ENCODE measurements at regions not wholly inside any gene's neighbourhood (a gene's known extent, or its start where the extent isn't known, plus 50 kb on each side); places are given as distances from the start of the nearest gene placed in this dataset.

GRCh38 chr19:31604493-31605040, 255.3 kb upstream of the TSHZ3 start:
- no peak overlapping the region for H3K27ac ChIP-seq (ENCODE audit: low read depth, low read length, poor library complexity, severe bottlenecking)
- no peak overlapping the region for H2AFZ ChIP-seq (ENCODE audit: low read length)
- ChIA-PET POLR2A (interaction anchor here (0.5 kb wide), 1 partner anchor 840 kb away, joined by 4 read pairs; no protein-coding TSS in a partner anchor), CTCF (ENCODE audit: unreplicated experiment) (no interaction called here)
- no peak overlapping the region for H3K4me2 ChIP-seq (ENCODE audit: low read length)
- intact Hi-C loops (cut with micrococcal nuclease; ENCODE audit: unreplicated experiment): no loop called here
- H3K4me1 ChIP-seq (ENCODE audit: insufficient read depth, low read length, poor library complexity, severe bottlenecking): no peaks in the 10 kb centered on the region
- H3K79me2 ChIP-seq (ENCODE audit: insufficient read depth, low read depth, low read length): no peaks in the 10 kb centered on the region
- no peaks in the 10 kb centered on the region for H3K9me2 ChIP-seq (ENCODE audit: insufficient read depth, low read length)
- no peak for TF ChIP-seq CTCF (conservative IDR thresholded peaks at IDR 0.05; ENCODE audit: low read length)
- TF ChIP-seq EZH2phosphoT487 (IDR thresholded peaks at IDR 0.05; ENCODE audit: borderline replicate concordance, low read depth, low read length): no peak
- no peak overlapping the region for H3K4me3 ChIP-seq (ENCODE audit: low read depth, low read length, poor library complexity, severe bottlenecking)
- H3K9me3 ChIP-seq (ENCODE audit: low read length): no peaks in the 10 kb centered on the region
- DNase-seq (ENCODE audit: low spot score): no peak
- no TSS peak for BruUV-seq (replicated peaks)
- no peaks in the 10 kb centered on the region for H3K36me3 ChIP-seq (ENCODE audit: insufficient read depth, low read length)
- no peaks in the 10 kb centered on the region for H4K20me1 ChIP-seq (ENCODE audit: insufficient read depth, low read length)

- H3K27ac ChIP-seq (ENCODE audit: low read depth, low read length, poor library complexity, severe bottlenecking): no peak overlapping the region
- H2AFZ ChIP-seq (ENCODE audit: low read length): no peak overlapping the region
- no peaks in the 10 kb centered on the region for H4K20me1 ChIP-seq (ENCODE audit: insufficient read depth, low read length)
- H3K9me2 ChIP-seq (ENCODE audit: insufficient read depth, low read length): no peaks in the 10 kb centered on the region
- H3K79me2 ChIP-seq (ENCODE audit: insufficient read depth, low read depth, low read length): no peaks in the 10 kb centered on the region
- CTCF ChIA-PET (ENCODE audit: unreplicated experiment): no interaction called here
- POLR2A ChIA-PET: no interaction called here
- no peak overlapping the region for H3K4me3 ChIP-seq (ENCODE audit: low read depth, low read length, poor library complexity, severe bottlenecking)
- H3K4me2 ChIP-seq (ENCODE audit: low read length): no peak overlapping the region
- TF ChIP-seq EZH2phosphoT487 (IDR thresholded peaks at IDR 0.05; ENCODE audit: borderline replicate concordance, low read depth, low read length) (no peak), CTCF (conservative IDR thresholded peaks at IDR 0.05; ENCODE audit: low read length) (no peak)
- no peaks in the 10 kb centered on the region for H3K9me3 ChIP-seq (ENCODE audit: low read length)
- H3K36me3 ChIP-seq (ENCODE audit: insufficient read depth, low read length): no peaks in the 10 kb centered on the region
- no TSS peak for BruUV-seq (replicated peaks)
- intact Hi-C loops (cut with micrococcal nuclease; ENCODE audit: unreplicated experiment): no loop called here
- no peaks in the 10 kb centered on the region for H3K4me1 ChIP-seq (ENCODE audit: insufficient read depth, low read length, poor library complexity, severe bottlenecking)
- DNase-seq (ENCODE audit: low spot score): no peak
Measured at GRCh38 chr19:31610018-31610417, 260.8 kb upstream of the TSHZ3 start.

DNA sequence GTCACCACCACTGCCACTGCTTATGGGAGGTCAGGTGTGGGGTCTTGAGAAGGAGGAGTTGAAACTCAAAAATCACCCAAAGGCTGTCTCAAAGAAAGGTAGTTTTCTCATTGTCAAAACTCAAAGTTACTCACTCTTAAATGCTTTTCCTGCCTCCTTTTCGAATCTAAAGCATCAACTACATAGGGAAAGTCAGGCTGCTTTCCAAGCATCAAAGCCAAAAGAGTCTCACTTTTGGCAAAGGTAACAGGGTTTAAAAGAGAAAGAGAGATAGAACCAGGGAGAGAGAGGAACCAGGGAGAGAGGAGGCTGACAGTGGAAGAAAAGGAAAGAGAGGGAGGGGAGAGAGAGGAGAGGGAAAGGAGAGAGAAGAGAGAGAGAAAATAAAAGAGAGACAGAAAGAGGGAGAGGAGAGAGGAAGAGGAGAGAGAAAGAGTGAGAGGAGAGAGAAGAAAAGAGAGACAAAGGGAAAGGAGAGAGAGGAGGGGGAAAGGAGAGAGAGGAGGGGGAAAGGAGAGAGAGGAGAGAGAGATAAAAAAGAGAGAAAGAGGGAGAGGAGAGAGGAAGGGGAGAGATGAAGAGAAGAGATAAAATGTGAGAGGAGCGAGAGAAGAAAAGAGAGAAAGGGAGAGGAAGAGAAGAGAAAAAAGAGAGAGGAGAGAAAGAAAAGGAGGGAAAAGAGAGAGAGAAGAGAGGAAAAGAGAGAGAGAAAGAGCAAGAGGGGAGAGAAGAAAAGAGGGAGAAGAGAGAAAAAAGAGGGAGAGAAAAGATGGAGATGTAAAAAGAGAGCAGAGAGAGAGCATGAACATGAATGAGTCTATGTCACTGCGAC, 262.0 kb upstream of the TSHZ3 start:
- no TSS peak for BruUV-seq (replicated peaks)
- H3K79me2 ChIP-seq (ENCODE audit: insufficient read depth, low read depth, low read length): no peaks in the 10 kb centered on the region
- no peaks in the 10 kb centered on the region for H3K36me3 ChIP-seq (ENCODE audit: insufficient read depth, low read length)
- H3K4me3 ChIP-seq (ENCODE audit: low read depth, low read length, poor library complexity, severe bottlenecking): no peak overlapping the region
- no peaks in the 10 kb centered on the region for H3K9me2 ChIP-seq (ENCODE audit: insufficient read depth, low read length)
- CTCF ChIA-PET (ENCODE audit: unreplicated experiment): no interaction called here
- no peaks in the 10 kb centered on the region for H3K9me3 ChIP-seq (ENCODE audit: low read length)
- POLR2A ChIA-PET: no interaction called here
- DNase-seq (ENCODE audit: low spot score): no peak
- no peaks in the 10 kb centered on the region for H3K4me1 ChIP-seq (ENCODE audit: insufficient read depth, low read length, poor library complexity, severe bottlenecking)
- intact Hi-C loops (cut with micrococcal nuclease; ENCODE audit: unreplicated experiment): no loop called here
- no peak overlapping the region for H3K4me2 ChIP-seq (ENCODE audit: low read length)
- H2AFZ ChIP-seq (ENCODE audit: low read length): no peak overlapping the region
- no peaks in the 10 kb centered on the region for H4K20me1 ChIP-seq (ENCODE audit: insufficient read depth, low read length)
- no peak overlapping the region for H3K27ac ChIP-seq (ENCODE audit: low read depth, low read length, poor library complexity, severe bottlenecking)
- no peak for TF ChIP-seq EZH2phosphoT487 (IDR thresholded peaks at IDR 0.05; ENCODE audit: borderline replicate concordance, low read depth, low read length)
- TF ChIP-seq CTCF (conservative IDR thresholded peaks at IDR 0.05; ENCODE audit: low read length): no peak
